Urinary bladder (tissue), 3 donors: ENCODE measurements at regions not wholly inside any gene's neighbourhood (a gene's known extent, or its start where the extent isn't known, plus 50 kb on each side); places are given as distances from the start of the nearest gene placed in this dataset.
A peak's percentile ranks its signal among the peaks of the same experiment; 100 is the strongest.

ENCODE experiments used
- DNase-seq: peaks from one replicate; pipeline ENCODE4 v3.0.0-alpha.2; 2015; ENCODE audit errors: extremely low spot score
- H3K27ac ChIP-seq: one replicate; pipeline ENCODE4 v1.5.1; 2013; ENCODE audit warnings: low read depth, mild to moderate bottlenecking, moderate library complexity
- H3K36me3 ChIP-seq: one replicate; pipeline ENCODE4 v1.6.1; 2013; ENCODE audit warnings: mild to moderate bottlenecking, moderate library complexity; ENCODE audit not compliant: insufficient read depth
- H3K4me1 ChIP-seq: one replicate; pipeline ENCODE4 v1.6.1; 2013; ENCODE audit warnings: mild to moderate bottlenecking, moderate library complexity; ENCODE audit not compliant: insufficient read depth
- H3K4me3 ChIP-seq: one replicate; pipeline ENCODE4 v1.5.1; 2013; ENCODE audit warnings: low read depth, low read length
- WGBS: extraction: QIAGEN DNeasy Blood & Tissue Kit; methylation state at CpG from one replicate; pipeline ENCODE4 v1.1.7; 2013; 5-methylcytosine and 5-hydroxymethylcytosine counted together
- donor health status: healthy with polysubstance abuse.
- donor health status: healthy.

DNA sequence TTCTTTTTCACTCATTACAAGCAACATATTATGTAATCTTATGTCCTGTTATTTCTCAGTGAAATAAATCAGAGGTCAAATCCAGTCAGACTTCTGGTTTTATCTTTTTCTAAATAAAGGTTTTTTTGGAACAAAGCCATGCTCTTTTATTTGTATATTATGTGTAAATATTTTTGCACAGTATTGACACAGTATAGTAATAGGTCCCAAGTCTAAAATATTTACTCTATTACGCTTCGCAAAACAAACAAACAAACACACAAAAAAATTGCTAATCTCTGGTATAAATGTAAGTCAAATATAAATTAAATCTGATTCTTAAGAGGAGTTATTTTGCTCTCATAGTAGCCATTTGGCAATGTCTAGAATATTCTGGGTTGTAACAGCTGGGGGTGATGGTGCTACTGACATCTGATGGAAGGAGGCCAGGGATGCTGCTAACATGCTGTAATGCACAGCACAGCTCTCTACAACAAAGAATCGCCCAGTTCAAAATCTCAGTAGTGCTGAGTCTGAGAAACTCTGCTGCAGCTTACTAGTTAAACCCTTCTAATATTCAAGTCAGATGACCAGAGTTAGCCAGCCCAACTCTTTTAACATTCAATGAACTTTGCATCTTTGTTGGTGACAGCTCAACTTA is 602.1 kb downstream of the RAB28 start:
- Histone ChIP-seq H3K36me3 (no peaks in the 10 kb centered on the region), H3K4me3 (no peak overlapping the region), H3K4me1 (no peaks in the 10 kb centered on the region), H3K27ac (no peak overlapping the region)
- DNase-seq = no peak
- WGBS = 54% methylated on average over 3 of the region's 3 CpGs

DNA sequence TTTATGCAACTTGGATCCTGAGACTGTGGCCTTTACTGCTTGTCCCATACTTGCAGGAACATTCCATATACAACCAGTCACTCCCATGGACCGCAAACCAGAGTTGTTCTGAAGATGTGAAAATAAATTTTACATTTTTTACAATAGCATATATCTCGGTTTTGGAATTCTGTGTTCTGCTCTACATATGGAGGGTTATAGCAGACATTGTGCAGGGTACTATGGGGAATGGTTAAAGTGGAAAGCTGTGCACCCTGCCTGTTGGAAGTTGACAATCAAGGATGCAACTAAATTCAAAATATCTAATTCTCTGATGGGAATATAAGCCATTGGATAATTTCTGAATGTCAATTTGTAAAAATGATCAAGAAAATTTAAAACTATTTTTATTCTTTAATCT is 603.3 kb downstream of the RAB28 start:
- H3K36me3 ChIP-seq = no peaks in the 10 kb centered on the region
- H3K4me1 ChIP-seq = no peaks in the 10 kb centered on the region
- no peak overlapping the region for H3K4me3 ChIP-seq
- H3K27ac ChIP-seq = no peak overlapping the region
- no peak for DNase-seq
- 90% methylated on average over 2 of the region's 2 CpGs for whole genome bisulfite sequencing

DNA sequence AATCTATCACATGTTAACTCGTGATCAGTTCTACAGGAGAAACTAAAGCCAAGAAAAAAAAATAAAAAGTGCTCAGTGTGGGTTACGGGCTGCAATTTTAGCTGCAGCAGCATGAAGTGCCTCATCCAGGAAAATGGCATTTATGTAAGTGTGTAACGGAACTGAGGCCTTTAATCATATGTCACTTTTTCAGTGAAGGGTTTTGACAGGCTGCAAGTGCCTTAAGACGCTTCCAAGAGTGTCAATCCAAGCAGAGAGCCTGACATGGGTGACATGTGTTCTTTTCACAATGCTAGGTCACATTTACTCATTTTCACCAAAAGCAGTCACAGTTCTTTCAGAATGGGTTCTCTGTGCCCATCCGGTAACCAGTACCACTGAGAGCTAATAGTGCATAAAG is 604.6 kb downstream of the RAB28 start:
- H3K36me3 ChIP-seq = no peaks in the 10 kb centered on the region
- DNase-seq = no peak
- no peak overlapping the region for H3K4me3 ChIP-seq
- H3K4me1 ChIP-seq = no peaks in the 10 kb centered on the region
- WGBS = 81% methylated on average over 5 of the region's 5 CpGs
- H3K27ac ChIP-seq = no peak overlapping the region

DNA sequence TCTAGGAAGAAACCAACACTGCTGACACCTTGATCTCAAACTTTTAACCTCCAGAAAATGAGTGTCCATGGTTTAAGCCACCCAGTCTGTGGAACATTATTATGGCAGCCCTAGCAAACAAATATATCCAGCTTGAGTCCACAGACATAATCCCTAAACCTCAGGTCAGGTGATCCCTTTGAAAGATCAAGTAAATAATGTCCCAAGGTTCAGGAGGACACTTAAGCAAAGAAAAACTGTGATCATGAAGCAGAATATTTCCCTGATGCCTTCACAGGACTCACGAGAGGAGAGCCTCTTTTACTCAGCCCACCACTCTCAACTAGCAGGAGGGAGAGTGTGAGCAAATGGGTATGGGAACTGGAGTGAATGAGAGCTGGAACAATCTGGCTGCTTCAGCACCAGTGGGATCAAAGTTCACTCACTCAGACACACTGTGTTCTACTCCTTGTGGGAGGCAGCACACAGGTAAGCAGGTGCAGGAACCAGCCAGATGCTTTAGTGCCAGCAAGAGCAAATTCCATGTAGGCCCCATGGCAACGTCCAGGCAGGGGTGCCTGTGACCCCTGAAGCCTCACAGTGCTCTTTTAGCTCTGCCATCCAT is 608.4 kb downstream of the RAB28 start:
- no peak for DNase-seq
- no peak overlapping the region for H3K27ac ChIP-seq
- no peaks in the 10 kb centered on the region for H3K36me3 ChIP-seq
- no peak overlapping the region for H3K4me3 ChIP-seq
- H3K4me1 ChIP-seq = no peaks in the 10 kb centered on the region
- WGBS = 61% methylated on average over 2 of the region's 2 CpGs

DNA sequence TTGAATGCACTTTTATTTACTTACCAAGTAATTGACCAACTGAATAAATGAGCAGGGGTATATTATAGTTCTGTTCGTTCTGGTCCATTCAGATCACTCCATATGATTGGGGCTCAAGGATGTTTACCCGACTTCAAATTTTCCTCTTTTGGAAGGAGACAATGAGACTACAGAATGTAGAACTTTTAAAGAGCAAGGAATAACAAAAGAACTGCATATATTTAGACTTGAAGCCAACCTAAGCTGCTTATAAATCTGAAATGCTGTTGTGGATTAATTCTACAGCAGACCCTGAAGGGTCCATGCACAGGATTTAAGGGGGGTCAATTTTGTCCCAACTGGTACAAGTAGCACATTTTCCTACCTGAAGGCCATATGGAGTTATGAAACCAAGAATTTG is 610.8 kb downstream of the RAB28 start:
- no peak overlapping the region for H3K27ac ChIP-seq
- H3K4me1 ChIP-seq = no peaks in the 10 kb centered on the region
- 73% methylated on average over 2 of the region's 2 CpGs for WGBS
- H3K4me3 ChIP-seq = no peak overlapping the region
- no peaks in the 10 kb centered on the region for H3K36me3 ChIP-seq
- no peak for DNase-seq

DNA sequence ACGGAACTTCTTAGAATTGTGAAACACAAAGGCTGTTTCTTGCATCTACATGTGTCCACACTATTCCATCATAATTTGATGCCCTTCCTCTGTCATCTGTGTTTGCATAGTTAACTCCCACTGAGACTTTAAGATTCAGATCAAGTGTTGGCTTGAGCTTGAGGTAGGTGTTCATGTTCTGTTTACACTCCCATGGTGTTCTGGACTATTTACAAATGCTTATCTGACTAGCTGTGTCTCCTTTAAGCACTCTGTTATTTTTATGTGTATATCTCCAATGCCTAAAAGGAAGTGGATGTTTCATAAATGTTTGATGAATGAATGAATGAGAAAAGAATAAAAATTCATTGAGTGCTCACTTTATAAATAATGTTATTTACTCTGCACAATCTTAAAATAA is 622.7 kb downstream of the RAB28 start:
- WGBS = 81% methylated on average over 1 of the region's 1 CpG
- no peaks in the 10 kb centered on the region for H3K36me3 ChIP-seq
- no peak for DNase-seq

DNA sequence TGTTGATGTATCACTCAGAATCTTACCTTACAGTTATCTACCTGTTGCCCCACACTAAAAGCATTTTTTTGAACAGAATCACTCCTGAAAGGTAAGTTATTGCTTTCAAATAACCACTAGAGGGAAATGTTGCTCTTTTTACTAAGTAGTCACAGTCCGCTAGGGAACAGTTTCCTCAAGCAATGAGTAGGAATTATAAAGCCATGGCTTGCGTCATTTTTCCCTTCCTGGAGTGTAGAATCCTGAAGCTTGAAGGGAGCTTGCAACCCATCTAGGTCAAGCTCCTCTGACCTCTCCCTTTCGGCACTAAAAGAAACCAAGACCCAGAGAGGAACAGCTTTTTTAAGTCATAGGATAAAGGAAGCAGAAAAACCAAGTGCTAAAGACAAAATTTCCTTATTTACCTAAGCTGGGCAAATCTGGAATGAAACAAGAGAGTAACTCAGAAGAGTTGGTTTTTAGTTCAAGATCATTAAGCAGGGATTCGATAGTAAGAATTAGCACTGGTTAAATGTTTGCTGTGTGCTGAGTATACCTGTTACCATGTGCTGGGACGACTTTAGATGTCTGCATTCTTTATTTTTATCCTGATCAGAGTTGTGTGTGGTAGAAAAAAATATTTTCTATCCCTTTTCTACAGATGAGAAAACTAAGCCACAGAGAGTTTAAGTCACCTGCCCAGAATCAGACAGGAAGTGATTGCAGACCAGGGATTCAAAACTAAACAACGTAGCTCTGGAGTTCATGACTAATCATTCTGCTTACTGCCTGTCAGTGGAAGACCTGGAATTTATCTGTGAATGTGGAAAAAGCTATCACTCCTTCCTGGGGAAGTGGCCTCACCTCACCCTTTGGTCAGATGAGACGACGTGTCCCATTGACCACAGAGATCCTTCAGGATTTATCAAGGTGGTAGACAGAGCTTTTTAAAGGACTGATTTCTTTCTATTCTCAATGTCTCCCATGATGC is 631.5 kb downstream of the RAB28 start:
- peak; percentile 25 for DNase-seq
- H3K36me3 ChIP-seq = no peaks in the 10 kb centered on the region
- WGBS = 24% methylated on average over 8 of the region's 8 CpGs
- no peak overlapping the region for H3K4me3 ChIP-seq
- H3K27ac ChIP-seq = no peak overlapping the region
- no peaks in the 10 kb centered on the region for H3K4me1 ChIP-seq

More for the DNA sequence above, 622.7 kb downstream of the RAB28 start:
- no peak overlapping the region for H3K4me3 ChIP-seq
- H3K27ac ChIP-seq = no peak overlapping the region
- H3K4me1 ChIP-seq = no peaks in the 10 kb centered on the region

DNA sequence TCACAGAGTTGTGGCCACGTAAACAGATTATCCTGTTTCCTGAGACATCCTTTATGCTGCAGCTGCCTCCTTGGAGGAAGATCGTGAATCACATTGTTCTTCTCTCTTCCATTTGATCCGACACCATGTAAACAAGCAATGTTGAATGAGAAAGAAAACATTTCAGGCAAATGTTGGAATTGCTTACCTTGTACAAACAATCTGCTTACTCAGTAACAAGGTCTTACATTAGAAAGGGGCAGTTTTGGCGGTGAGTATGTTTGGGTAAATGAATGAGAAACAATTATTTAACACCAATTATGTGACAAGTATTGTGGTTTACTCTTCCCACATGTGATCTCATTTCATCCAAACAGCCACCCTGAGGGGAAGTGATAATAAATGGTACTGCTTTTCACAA is 637.8 kb downstream of the RAB28 start:
- no peak overlapping the region for H3K27ac ChIP-seq
- no peaks in the 10 kb centered on the region for H3K4me1 ChIP-seq
- H3K36me3 ChIP-seq = no peaks in the 10 kb centered on the region
- H3K4me3 ChIP-seq = no peak overlapping the region
- 30% methylated on average over 4 of the region's 4 CpGs for whole genome bisulfite sequencing
- no peak for DNase-seq

DNA sequence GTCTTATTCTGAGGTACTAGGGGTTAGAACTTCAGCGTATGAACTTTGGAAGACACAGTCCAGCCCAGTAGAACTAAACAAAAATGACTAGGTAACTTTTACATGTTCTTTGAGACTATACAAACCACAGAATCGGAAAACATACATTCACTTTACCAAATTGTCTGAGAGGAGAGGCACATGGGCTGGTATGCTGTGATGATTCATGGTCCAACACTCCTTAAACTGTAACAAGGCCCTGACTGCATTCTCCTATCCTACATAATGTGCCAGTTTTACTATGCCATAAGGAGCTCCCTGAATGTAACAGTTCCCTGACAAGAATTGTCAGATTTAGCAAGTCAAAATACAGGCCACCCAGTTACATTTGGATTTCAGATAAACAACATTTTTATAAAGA is 640.0 kb downstream of the RAB28 start:
- H3K36me3 ChIP-seq = no peaks in the 10 kb centered on the region
- 86% methylated on average over 2 of the region's 2 CpGs for WGBS
- H3K4me3 ChIP-seq = no peak overlapping the region
- no peaks in the 10 kb centered on the region for H3K4me1 ChIP-seq
- no peak for DNase-seq
- no peak overlapping the region for H3K27ac ChIP-seq

DNA sequence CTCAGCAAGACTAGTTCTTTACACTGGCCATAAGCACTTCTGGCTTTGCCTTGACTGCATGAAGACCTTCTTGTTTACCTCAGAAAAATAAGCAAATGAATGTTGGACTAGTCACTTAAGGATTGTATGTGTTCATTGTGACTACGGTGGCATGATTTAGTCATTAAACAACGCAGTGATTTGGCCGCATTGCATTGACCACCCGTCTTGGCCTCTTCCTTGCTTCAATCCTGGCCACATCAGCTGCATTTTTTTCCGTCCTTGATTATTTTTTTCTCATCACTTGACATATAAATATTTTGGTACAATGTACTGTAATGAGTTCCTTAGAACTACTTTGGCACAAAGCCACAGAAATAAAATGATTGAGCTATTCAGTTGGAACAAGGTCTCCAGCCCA is 656.2 kb downstream of the RAB28 start:
- Histone ChIP-seq H3K4me3 (no peak overlapping the region), H3K36me3 (no peaks in the 10 kb centered on the region), H3K4me1 (no peaks in the 10 kb centered on the region), H3K27ac (no peak overlapping the region)
- 84% methylated on average over 5 of the region's 5 CpGs for WGBS
- no peak for DNase-seq

DNA sequence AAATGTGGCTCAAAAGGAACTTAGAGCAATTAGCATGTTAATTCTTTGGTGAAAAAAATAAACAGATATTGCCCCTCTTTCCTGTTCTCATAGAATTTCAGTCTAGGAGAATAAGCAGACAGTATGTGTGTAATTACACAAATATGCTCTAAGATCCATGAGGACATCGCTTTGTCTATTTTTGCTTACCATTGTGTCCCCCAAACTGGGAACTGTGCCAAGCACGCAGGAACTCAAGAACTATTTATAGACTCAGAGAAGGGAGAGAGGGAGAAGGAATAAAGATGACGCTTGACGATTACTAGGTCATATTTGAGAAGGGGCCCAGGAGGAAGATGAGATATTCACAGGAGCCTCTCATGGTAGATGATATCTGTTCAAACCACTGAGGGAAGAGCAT is 692.6 kb downstream of the RAB28 start:
- Histone ChIP-seq H3K36me3 (no peaks in the 10 kb centered on the region), H3K4me1 (no peaks in the 10 kb centered on the region), H3K4me3 (no peak overlapping the region), H3K27ac (no peak overlapping the region)
- no peak for DNase-seq
- 16% methylated on average over 4 of the region's 4 CpGs for whole genome bisulfite sequencing

DNA sequence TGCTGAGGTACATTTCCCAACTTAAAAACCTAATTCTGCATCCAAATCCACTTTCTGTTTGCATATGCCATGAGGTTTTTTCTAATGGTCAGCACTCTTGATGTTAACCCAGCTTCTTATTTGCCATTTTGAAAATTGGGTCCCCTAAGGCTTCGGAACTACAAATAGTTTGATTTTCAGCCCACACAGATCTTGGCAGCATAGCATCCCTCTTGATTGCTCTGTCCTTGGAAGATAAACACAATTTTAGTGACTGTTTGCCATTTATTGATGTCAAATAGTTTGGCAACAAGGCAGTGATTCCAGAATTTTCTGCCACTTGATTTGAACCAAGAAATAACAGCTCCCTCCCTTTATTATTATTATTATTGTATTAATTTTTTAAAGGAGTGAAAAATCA is 696.9 kb downstream of the RAB28 start:
- WGBS = 86% methylated on average over 1 of the region's 1 CpG
- Histone ChIP-seq H3K36me3 (no peaks in the 10 kb centered on the region), H3K4me3 (no peak overlapping the region), H3K27ac (no peak overlapping the region), H3K4me1 (no peaks in the 10 kb centered on the region)
- DNase-seq = no peak

DNA sequence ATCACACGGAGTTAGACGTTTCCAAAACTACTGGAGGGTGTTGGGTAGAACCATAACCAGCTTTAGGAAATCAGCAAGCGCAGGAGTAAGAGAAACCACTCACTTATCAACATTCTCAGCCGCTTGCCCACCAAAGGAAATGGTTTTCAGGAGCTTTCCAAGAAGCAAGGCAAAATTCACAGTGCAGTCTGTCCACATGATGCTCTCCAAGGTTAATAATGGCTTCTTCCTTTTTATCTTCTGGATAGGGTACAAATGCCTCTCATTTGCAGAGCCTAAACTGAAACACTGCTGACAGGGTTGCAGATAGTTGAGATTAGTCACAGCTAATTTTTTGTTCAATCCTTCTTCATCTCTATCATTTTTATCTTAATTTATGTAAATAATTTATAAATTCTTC is 705.4 kb downstream of the RAB28 start:
- no peak overlapping the region for H3K4me3 ChIP-seq
- H3K36me3 ChIP-seq = no peaks in the 10 kb centered on the region
- 64% methylated on average over 4 of the region's 4 CpGs for WGBS
- no peak for DNase-seq
- no peak overlapping the region for H3K27ac ChIP-seq
- no peaks in the 10 kb centered on the region for H3K4me1 ChIP-seq

DNA sequence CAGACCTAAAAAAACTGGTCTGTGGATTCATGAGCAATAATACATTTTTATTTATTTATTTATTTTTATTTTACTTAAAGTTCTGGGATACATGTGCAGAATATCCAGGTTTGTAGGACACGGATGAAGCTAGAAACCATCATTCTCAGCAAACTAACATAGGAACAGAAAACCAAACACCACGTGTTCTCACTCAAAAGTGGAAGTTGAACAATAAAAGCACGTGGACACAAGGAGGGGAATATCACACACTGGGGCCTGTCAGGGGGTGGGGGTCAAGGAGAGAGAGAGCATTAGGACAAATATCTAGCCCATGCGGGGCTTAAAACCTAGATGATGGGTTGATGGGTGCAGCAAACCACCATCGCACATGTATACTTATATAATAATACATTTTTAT is 705.9 kb downstream of the RAB28 start:
- Histone ChIP-seq H3K4me1 (no peaks in the 10 kb centered on the region), H3K27ac (no peak overlapping the region), H3K36me3 (no peaks in the 10 kb centered on the region), H3K4me3 (no peak overlapping the region)
- no peak for DNase-seq
- WGBS = 83% methylated on average over 5 of the region's 5 CpGs
